MM.1S (cell line): ENCODE measurements at regions not wholly inside any gene's neighbourhood (a gene's known extent, or its start where the extent isn't known, plus 50 kb on each side); places are given as distances from the start of the nearest gene placed in this dataset.

Experiments
- CTCF ChIP-seq: fragments of 300-600 bp; sonication (generic); IDR thresholded peaks from 2 replicates; pipeline ENCODE4 v1.5.1; 2016; ENCODE audit warnings: antibody characterized with exemption, low read length, mixed read lengths
- EZH2 ChIP-seq: fragments of 300-600 bp; sonication (generic); optimal IDR thresholded peaks from 2 replicates; pipeline ENCODE3; 2017; ENCODE audit warnings: low read depth, mild to moderate bottlenecking, antibody characterized with exemption, low read length, mixed read lengths

GRCh38 chr11:130780437-130780836 is 135.8 kb downstream of the SNX19 start:
- TF ChIP-seq CTCF (no peak), EZH2 (no peak)
